Smooth muscle cell (in vitro differentiated cells): ENCODE measurements at regions not wholly inside any gene's neighbourhood (a gene's known extent, or its start where the extent isn't known, plus 50 kb on each side); places are given as distances from the start of the nearest gene placed in this dataset.
"Not testable (repeated sequence)": the region's sequence is repeated elsewhere in the genome, so short reads cannot be mapped to it uniquely, and the experiment has no call there.

Source experiments
- DNase-seq: peaks from one replicate; lab custom pipeline; 2025; ENCODE audit not compliant: unreplicated experiment; lab: John Stamatoyannopoulos, UW
- H2AFZ ChIP-seq: fragments of 200-600 bp; sonication (generic); 2 replicates; pipeline ENCODE4 v1.6.0; 2016; ENCODE audit warnings: antibody characterized with exemption, low read depth, mild to moderate bottlenecking
- H3F3A ChIP-seq: fragments of 200-600 bp; sonication (generic); 2 replicates; pipeline ENCODE4 v1.6.0; 2017; ENCODE audit warnings: antibody characterized with exemption, low read depth
- H3K27ac ChIP-seq: fragments of 200-600 bp; sonication (generic); 2 replicates; pipeline ENCODE4 v1.5.1; 2016; ENCODE audit warnings: low read depth, mild to moderate bottlenecking
- H3K27me3 ChIP-seq: fragments of 200-600 bp; sonication (generic); 2 replicates; pipeline ENCODE4 v1.6.1; 2016; ENCODE audit warnings: low read depth, mild to moderate bottlenecking
- H3K36me3 ChIP-seq: fragments of 200-600 bp; sonication (generic); 2 replicates; pipeline ENCODE4 v1.5.1; 2016; ENCODE audit warnings: low read depth
- H3K4me1 ChIP-seq: fragments of 200-600 bp; sonication (generic); 2 replicates; pipeline ENCODE4 v1.5.1; 2016; ENCODE audit warnings: low read depth
- H3K4me2 ChIP-seq: fragments of 200-600 bp; sonication (generic); 2 replicates; pipeline ENCODE4 v1.6.0; 2016; ENCODE audit warnings: mild to moderate bottlenecking
- H3K4me3 ChIP-seq: fragments of 200-600 bp; sonication (generic); 2 replicates; pipeline ENCODE4 v1.5.1; 2016; ENCODE audit warnings: mild to moderate bottlenecking
- H3K79me2 ChIP-seq: fragments of 200-600 bp; sonication (generic); 2 replicates; pipeline ENCODE4 v1.6.0; 2016; ENCODE audit warnings: low read depth, mild to moderate bottlenecking
- H3K9ac ChIP-seq: fragments of 200-600 bp; sonication (generic); 2 replicates; pipeline ENCODE4 v1.6.0; 2016; ENCODE audit warnings: low read depth
- H3K9me3 ChIP-seq: fragments of 200-600 bp; sonication (generic); replicated peaks from 2 replicates; pipeline ENCODE4 v1.5.1; 2016; ENCODE audit warnings: low read depth
- H4K20me1 ChIP-seq: fragments of 200-600 bp; sonication (generic); 2 replicates; pipeline ENCODE4 v1.6.0; 2016; ENCODE audit warnings: low read depth
- WGBS: methylation state at CpG from one replicate; pipeline ENCODE4 v1.1.7; 2016; ENCODE audit warnings: low lambda C conversion rate; 5-methylcytosine and 5-hydroxymethylcytosine counted together
- TF ChIP-seq, protein P1 (sequence below): fragments of 200-600 bp; sonication (generic); IDR thresholded peaks from 2 replicates; pipeline ENCODE4 v1.5.1; 2017; ENCODE audit warnings: borderline replicate concordance, mild to moderate bottlenecking, antibody characterized with exemption; ENCODE audit not compliant: insufficient read depth, poor library complexity, severe bottlenecking

DNA sequence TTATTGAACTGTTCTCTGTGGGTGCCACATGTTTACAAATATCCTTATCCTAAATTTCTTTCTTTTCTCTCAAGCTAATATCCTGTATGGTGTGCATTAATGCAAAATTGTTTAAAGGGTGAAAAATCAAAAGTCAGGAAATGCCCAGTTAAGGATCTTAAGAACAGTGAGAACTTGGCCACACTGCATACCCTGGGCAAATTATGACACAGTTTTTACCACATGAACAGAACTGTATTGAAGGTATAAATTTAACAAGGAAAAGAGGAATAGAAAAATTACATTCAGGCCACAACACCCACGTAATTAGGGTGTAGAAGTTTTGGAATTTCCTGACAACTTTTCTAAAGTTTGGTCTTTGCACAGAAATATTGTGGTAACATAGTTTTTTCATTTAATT is 94.4 kb upstream of the HCCS start:
- no peak overlapping the region for H3K4me3 ChIP-seq
- no peak for DNase-seq
- H2AFZ ChIP-seq: no peak overlapping the region
- no peaks in the 10 kb centered on the region for H3K79me2 ChIP-seq
- no peaks in the 10 kb centered on the region for H3F3A ChIP-seq
- no peaks in the 10 kb centered on the region for H3K36me3 ChIP-seq
- WGBS: 31% methylated on average over 1 of the region's 1 CpG
- H3K9me3 ChIP-seq: no peaks in the 10 kb centered on the region
- no peak overlapping the region for H3K9ac ChIP-seq
- no peaks in the 10 kb centered on the region for H4K20me1 ChIP-seq
- H3K27ac ChIP-seq: no peak overlapping the region
- H3K4me2 ChIP-seq: no peak overlapping the region
- TF ChIP-seq, protein P1, sequence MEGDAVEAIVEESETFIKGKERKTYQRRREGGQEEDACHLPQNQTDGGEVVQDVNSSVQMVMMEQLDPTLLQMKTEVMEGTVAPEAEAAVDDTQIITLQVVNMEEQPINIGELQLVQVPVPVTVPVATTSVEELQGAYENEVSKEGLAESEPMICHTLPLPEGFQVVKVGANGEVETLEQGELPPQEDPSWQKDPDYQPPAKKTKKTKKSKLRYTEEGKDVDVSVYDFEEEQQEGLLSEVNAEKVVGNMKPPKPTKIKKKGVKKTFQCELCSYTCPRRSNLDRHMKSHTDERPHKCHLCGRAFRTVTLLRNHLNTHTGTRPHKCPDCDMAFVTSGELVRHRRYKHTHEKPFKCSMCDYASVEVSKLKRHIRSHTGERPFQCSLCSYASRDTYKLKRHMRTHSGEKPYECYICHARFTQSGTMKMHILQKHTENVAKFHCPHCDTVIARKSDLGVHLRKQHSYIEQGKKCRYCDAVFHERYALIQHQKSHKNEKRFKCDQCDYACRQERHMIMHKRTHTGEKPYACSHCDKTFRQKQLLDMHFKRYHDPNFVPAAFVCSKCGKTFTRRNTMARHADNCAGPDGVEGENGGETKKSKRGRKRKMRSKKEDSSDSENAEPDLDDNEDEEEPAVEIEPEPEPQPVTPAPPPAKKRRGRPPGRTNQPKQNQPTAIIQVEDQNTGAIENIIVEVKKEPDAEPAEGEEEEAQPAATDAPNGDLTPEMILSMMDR: no peak
- H3K27me3 ChIP-seq: no peaks in the 10 kb centered on the region
- H3K4me1 ChIP-seq: no peaks in the 10 kb centered on the region

DNA sequence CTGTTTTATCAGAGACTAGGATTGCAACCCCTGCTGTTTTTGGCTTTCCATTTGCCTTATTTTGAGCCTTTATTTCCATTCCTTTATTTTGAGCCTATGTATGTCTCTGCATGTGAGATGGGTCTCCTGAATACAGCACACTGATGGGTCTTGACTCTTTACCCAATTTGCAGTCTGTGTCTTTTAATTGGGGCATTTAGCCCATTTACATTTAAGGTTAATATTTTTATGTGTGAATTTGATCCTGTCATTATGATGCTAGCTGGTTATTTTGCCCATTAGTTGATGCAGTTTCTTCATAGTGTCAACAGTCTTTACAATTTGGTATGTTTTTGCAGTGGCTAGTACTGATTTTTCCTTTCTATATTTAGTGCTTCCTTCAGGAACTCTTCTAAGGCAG is 88.5 kb upstream of the HCCS start:
- H3K4me3 ChIP-seq, H2AFZ ChIP-seq, H3K36me3 ChIP-seq, DNase-seq, H3F3A ChIP-seq, H3K9ac ChIP-seq, H3K9me3 ChIP-seq, H3K4me1 ChIP-seq, H3K4me2 ChIP-seq, H3K79me2 ChIP-seq, H3K27me3 ChIP-seq, H4K20me1 ChIP-seq, H3K27ac ChIP-seq: not testable (repeated sequence)

DNA sequence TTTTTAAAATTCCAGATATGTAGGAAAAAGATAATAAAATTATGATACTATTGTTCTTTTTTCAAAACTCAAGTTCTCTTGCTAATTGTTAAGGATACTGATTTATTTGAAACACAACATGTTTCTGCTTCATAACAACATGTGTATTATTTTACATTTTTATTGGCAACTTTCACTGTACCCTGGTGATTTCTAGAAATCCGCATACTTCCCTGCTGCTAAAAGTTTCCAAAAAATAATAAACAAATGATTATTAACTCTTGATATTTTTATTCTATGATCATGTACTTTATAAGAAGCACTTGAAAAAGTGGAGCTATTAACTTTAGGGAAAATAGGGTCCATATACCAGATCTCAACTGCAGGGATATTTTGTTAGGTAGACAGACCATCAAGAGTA is 71.2 kb upstream of the HCCS start:
- Histone ChIP-seq H4K20me1 (no peaks in the 10 kb centered on the region), H3F3A (no peaks in the 10 kb centered on the region), H3K27me3 (no peaks in the 10 kb centered on the region), H3K4me2 (no peak overlapping the region), H3K79me2 (no peaks in the 10 kb centered on the region), H3K9me3 (peaks cover 4% of the 10 kb centered on the region), H3K9ac (no peak overlapping the region), H3K27ac (no peak overlapping the region), H3K4me3 (no peak overlapping the region), H2AFZ (no peak overlapping the region), H3K36me3 (no peaks in the 10 kb centered on the region), H3K4me1 (no peaks in the 10 kb centered on the region)
- TF ChIP-seq, protein P1: no peak
- 100% methylated on average over 1 of the region's 1 CpG for WGBS
- DNase-seq: no peak

DNA sequence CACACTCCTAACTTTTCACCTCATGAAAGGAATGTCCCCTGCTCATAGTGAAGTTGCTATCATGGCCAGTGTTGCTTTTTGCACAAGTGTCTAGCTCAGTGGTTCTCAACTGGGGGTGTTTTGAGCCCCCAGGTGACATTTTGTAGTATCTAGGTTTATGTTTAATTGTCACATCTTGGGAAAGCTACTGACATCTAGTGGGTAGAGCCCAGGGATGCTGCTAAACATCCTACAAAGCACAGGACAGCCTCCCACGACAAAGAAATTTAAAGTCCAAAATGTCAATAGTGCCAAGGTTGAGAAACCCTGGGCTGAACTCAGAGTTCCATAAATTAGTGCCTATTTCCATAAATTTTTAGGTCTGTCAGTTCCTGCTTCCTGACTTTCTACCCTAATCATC is 70.7 kb upstream of the HCCS start:
- WGBS: 40% methylated on average over 1 of the region's 1 CpG
- Histone ChIP-seq H3K27ac (no peak overlapping the region), H4K20me1 (no peaks in the 10 kb centered on the region), H3K9ac (no peak overlapping the region), H3F3A (no peaks in the 10 kb centered on the region), H3K4me3 (no peak overlapping the region), H3K36me3 (no peaks in the 10 kb centered on the region), H3K9me3 (peaks cover 5% of the 10 kb centered on the region), H3K4me2 (no peak overlapping the region), H2AFZ (no peak overlapping the region), H3K79me2 (no peaks in the 10 kb centered on the region), H3K4me1 (no peaks in the 10 kb centered on the region), H3K27me3 (no peaks in the 10 kb centered on the region)
- no peak for DNase-seq
- TF ChIP-seq, protein P1: no peak
